ENCODE measurements at regions not wholly inside any gene's neighbourhood (a gene's known extent, or its start where the extent isn't known, plus 50 kb on each side); places are given as distances from the start of the nearest gene placed in this dataset.

DNA sequence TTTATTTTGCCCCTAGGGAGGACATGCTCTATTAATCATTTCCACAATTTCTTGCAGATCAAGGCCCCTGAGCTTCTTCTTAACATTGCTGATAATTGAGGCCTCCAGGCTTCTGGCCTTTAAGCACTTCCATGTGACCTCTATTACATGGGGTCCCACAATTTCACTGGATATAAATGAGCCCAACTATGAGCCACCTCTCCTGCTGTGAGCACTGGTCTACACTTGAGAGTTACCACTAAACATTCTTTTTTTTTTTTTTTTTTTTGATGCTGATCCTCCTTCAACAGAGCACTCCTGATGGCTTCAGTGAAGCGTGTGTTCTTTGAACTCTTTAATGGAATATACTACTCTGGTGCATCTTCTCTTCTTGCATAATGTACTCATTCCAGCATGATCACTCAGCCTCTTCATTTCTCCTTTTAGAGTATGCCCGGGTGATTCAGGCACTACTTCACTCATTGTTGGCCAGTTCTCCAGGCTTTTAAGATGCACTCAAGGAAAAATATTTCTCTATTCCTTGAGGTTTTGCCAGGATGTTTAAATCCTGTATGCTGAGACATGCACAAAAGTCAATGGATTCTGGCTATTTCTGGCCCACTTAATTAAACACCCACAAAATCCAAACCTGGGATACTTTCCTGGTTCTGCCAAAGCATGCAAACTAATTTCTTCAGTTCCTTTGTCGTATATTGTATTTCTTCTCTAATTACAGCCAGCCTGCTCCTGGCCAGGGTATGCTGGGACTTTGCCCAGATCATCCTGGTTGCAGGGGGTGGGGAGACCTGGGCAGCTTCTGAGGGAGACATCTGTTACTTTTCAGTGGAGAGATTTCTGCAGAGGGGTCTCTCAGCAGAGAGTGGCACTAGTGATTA, 257.8 kb upstream of the LUZP2 start:
- TF ChIP-seq, protein P1, sequence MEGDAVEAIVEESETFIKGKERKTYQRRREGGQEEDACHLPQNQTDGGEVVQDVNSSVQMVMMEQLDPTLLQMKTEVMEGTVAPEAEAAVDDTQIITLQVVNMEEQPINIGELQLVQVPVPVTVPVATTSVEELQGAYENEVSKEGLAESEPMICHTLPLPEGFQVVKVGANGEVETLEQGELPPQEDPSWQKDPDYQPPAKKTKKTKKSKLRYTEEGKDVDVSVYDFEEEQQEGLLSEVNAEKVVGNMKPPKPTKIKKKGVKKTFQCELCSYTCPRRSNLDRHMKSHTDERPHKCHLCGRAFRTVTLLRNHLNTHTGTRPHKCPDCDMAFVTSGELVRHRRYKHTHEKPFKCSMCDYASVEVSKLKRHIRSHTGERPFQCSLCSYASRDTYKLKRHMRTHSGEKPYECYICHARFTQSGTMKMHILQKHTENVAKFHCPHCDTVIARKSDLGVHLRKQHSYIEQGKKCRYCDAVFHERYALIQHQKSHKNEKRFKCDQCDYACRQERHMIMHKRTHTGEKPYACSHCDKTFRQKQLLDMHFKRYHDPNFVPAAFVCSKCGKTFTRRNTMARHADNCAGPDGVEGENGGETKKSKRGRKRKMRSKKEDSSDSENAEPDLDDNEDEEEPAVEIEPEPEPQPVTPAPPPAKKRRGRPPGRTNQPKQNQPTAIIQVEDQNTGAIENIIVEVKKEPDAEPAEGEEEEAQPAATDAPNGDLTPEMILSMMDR (IDR thresholded peaks at IDR 0.05; ENCODE audit: insufficient read depth, low read depth, low read length): no peak
- TF ChIP-seq EZH2 (IDR thresholded peaks at IDR 0.05; ENCODE audit: insufficient read depth, low read length): no peak
